ENCODE measurements at regions not wholly inside any gene's neighbourhood (a gene's known extent, or its start where the extent isn't known, plus 50 kb on each side); places are given as distances from the start of the nearest gene placed in this dataset.

GRCh38 chr4:175540151-175540550, 271.9 kb downstream of the GPM6A start:
- no peak for DNase-seq (ENCODE audit: low read depth)
- no peak overlapping the region for H3K4me3 ChIP-seq (ENCODE audit: low read depth, low read length)

GRCh38 chr4:175540732-175541131, 271.3 kb downstream of the GPM6A start:
- Histone ChIP-seq H3K4me3 (ENCODE audit: low read depth, low read length) (no peak overlapping the region), H3K27me3 (ENCODE audit: control insufficient read depth, insufficient read depth, low read length) (no peaks in the 10 kb centered on the region), H3K36me3 (ENCODE audit: control insufficient read depth, insufficient read depth, low read length) (no peaks in the 10 kb centered on the region)
- no peak for TF ChIP-seq CTCF (IDR thresholded peaks at IDR 0.05; ENCODE audit: insufficient read depth, low read length, poor library complexity, severe bottlenecking)
- DNase-seq (ENCODE audit: low read depth) = no peak

More at GRCh38 chr4:175540151-175540550, 271.9 kb downstream of the GPM6A start:
- no peak for TF ChIP-seq CTCF (IDR thresholded peaks at IDR 0.05; ENCODE audit: insufficient read depth, low read length, poor library complexity, severe bottlenecking)
- Histone ChIP-seq H3K36me3 (ENCODE audit: control insufficient read depth, insufficient read depth, low read length) (no peaks in the 10 kb centered on the region), H3K27me3 (ENCODE audit: control insufficient read depth, insufficient read depth, low read length) (no peaks in the 10 kb centered on the region)

GRCh38 chr4:175542786-175543185, 269.3 kb downstream of the GPM6A start:
- Histone ChIP-seq H3K4me3 (ENCODE audit: low read depth, low read length) (no peak overlapping the region), H3K27me3 (ENCODE audit: control insufficient read depth, insufficient read depth, low read length) (no peaks in the 10 kb centered on the region), H3K36me3 (ENCODE audit: control insufficient read depth, insufficient read depth, low read length) (no peaks in the 10 kb centered on the region)
- TF ChIP-seq CTCF (IDR thresholded peaks at IDR 0.05; ENCODE audit: insufficient read depth, low read length, poor library complexity, severe bottlenecking) = no peak
- DNase-seq (ENCODE audit: low read depth) = no peak

GRCh38 chr4:175559126-175559525, 252.9 kb downstream of the GPM6A start:
- no peak for TF ChIP-seq CTCF (IDR thresholded peaks at IDR 0.05; ENCODE audit: insufficient read depth, low read length, poor library complexity, severe bottlenecking)
- Histone ChIP-seq H3K4me3 (ENCODE audit: low read depth, low read length) (no peak overlapping the region), H3K27me3 (ENCODE audit: control insufficient read depth, insufficient read depth, low read length) (no peaks in the 10 kb centered on the region), H3K36me3 (ENCODE audit: control insufficient read depth, insufficient read depth, low read length) (no peaks in the 10 kb centered on the region)
- DNase-seq (ENCODE audit: low read depth) = no peak

GRCh38 chr4:175559526-175559925, 252.5 kb downstream of the GPM6A start:
- no peak for DNase-seq (ENCODE audit: low read depth)
- Histone ChIP-seq H3K4me3 (ENCODE audit: low read depth, low read length) (no peak overlapping the region), H3K36me3 (ENCODE audit: control insufficient read depth, insufficient read depth, low read length) (no peaks in the 10 kb centered on the region), H3K27me3 (ENCODE audit: control insufficient read depth, insufficient read depth, low read length) (no peaks in the 10 kb centered on the region)
- TF ChIP-seq CTCF (IDR thresholded peaks at IDR 0.05; ENCODE audit: insufficient read depth, low read length, poor library complexity, severe bottlenecking) = no peak

GRCh38 chr4:175560604-175561003, 251.5 kb downstream of the GPM6A start:
- DNase-seq (ENCODE audit: low read depth) = peak; percentile 2
- Histone ChIP-seq H3K36me3 (ENCODE audit: control insufficient read depth, insufficient read depth, low read length) (no peaks in the 10 kb centered on the region), H3K27me3 (ENCODE audit: control insufficient read depth, insufficient read depth, low read length) (no peaks in the 10 kb centered on the region), H3K4me3 (ENCODE audit: low read depth, low read length) (no peak overlapping the region)
- TF ChIP-seq CTCF (IDR thresholded peaks at IDR 0.05; ENCODE audit: insufficient read depth, low read length, poor library complexity, severe bottlenecking) = peak; percentile 4

Measured in kidney epithelial cell (primary cell).